Endothelial cell of umbilical vein (primary cell): ENCODE measurements at regions not wholly inside any gene's neighbourhood (a gene's known extent, or its start where the extent isn't known, plus 50 kb on each side); places are given as distances from the start of the nearest gene placed in this dataset.

Source experiments
- BruUV-seq: library from RNA; stranded (reverse); fragments of 400-500 nt; replicated peaks from 2 replicates; lab custom pipeline; 2021; lab: Mats Ljungman, UMichigan
- CTCF ChIA-PET: fragments of 300-600, 350-600 bp; sonication (Branson Sonifier 250); formaldehyde crosslinking; loops from one replicate; lab custom pipeline; 2021; ENCODE audit warnings: antibody characterized with exemption, inconsistent platforms; lab: Charles Lee
- POLR2A ChIA-PET: fragments of 300-600, 350-600 bp; sonication (Branson Sonifier 250); formaldehyde crosslinking; loops from one replicate; lab custom pipeline; 2021; ENCODE audit warnings: antibody characterized with exemption, inconsistent platforms; lab: Charles Lee
- DNase-seq: peaks from one replicate; pipeline ENCODE4 v3.0.0-alpha.2; 2011; ENCODE audit warnings: low read depth, low spot score
- FAIRE-seq: peaks from 2 replicates; lab custom pipeline; 2011; peaks lifted over from hg19 to GRCh38; lab: Jason Lieb, UNC
- H2AFZ ChIP-seq: 2 replicates; pipeline ENCODE4 v1.6.0; 2012; ENCODE audit warnings: low read depth, low read length, control low read depth, inconsistent platforms
- H3K27ac ChIP-seq: 2 replicates; pipeline ENCODE4 v1.5.1; 2011; ENCODE audit warnings: low read depth, mild to moderate bottlenecking, control low read depth, low read length, moderate library complexity; ENCODE audit not compliant: insufficient read depth
- H3K27me3 ChIP-seq, 2 experiments: 2 replicates each; pipeline versions ENCODE4 v1.6.0 to v1.6.1; 2011; ENCODE audit warnings: low read length in 2 of 2, mixed read lengths in 1 of 2; ENCODE audit not compliant: control insufficient read depth in 2 of 2, insufficient read depth in 2 of 2
- H3K36me3 ChIP-seq, 2 experiments: 2 replicates in 1 of 2; 3 replicates in 1 of 2; pipeline ENCODE4 v1.5.1; 2011; ENCODE audit warnings: low read length in 2 of 2, mild to moderate bottlenecking in 1 of 2, moderate library complexity in 1 of 2; ENCODE audit not compliant: control insufficient read depth in 2 of 2, insufficient read depth in 2 of 2; ENCODE audit errors: extremely low read depth in 1 of 2
- H3K4me1 ChIP-seq: 3 replicates; pipeline ENCODE4 v1.5.1; 2011; ENCODE audit warnings: mild to moderate bottlenecking, low read length; ENCODE audit not compliant: control insufficient read depth, insufficient read depth; ENCODE audit errors: extremely low read depth
- H3K4me2 ChIP-seq: 2 replicates; pipeline ENCODE4 v1.6.1; 2011; ENCODE audit warnings: low read length, control low read depth, mixed read lengths; ENCODE audit not compliant: insufficient read depth
- H3K4me3 ChIP-seq, 3 experiments: fragments of 200-600 bp in 1 of 3; sonication (generic), shearing (Covaris generic) in 1 of 3; replicated peaks in 1 of 3; 2 replicates each; pipeline ENCODE4 v1.5.1; 2011 to 2016; ENCODE audit warnings: control low read depth in 3 of 3, low read length in 3 of 3, mild to moderate bottlenecking in 2 of 3, inconsistent platforms in 1 of 3, low read depth in 1 of 3, moderate library complexity in 1 of 3; ENCODE audit not compliant: insufficient read depth in 1 of 3
- H3K79me2 ChIP-seq: 2 replicates; pipeline ENCODE4 v1.6.0; 2012; ENCODE audit warnings: low read length, inconsistent platforms; ENCODE audit not compliant: control insufficient read depth, insufficient read depth
- H3K9ac ChIP-seq: replicated peaks from 2 replicates; pipeline ENCODE3; 2011; ENCODE audit warnings: low read length, control low read depth; ENCODE audit not compliant: insufficient read depth; ENCODE audit errors: extremely low read depth
- H3K9me1 ChIP-seq: replicated peaks from 3 replicates; pipeline ENCODE4 v1.6.0; 2011; ENCODE audit warnings: mild to moderate bottlenecking, low read length; ENCODE audit not compliant: control insufficient read depth, insufficient read depth; ENCODE audit errors: extremely low read depth
- H3K9me3 ChIP-seq: replicated peaks from 2 replicates; pipeline ENCODE4 v1.5.1; 2012; ENCODE audit warnings: low read length, inconsistent platforms; ENCODE audit not compliant: control insufficient read depth, insufficient read depth
- H4K20me1 ChIP-seq: replicated peaks from 2 replicates; pipeline ENCODE3; 2011; ENCODE audit warnings: mild to moderate bottlenecking, low read length; ENCODE audit not compliant: control insufficient read depth, insufficient read depth; ENCODE audit errors: extremely low read depth
- EZH2 ChIP-seq: IDR thresholded peaks from 2 replicates; pipeline ENCODE4 v1.6.1; 2012; ENCODE audit warnings: borderline replicate concordance, low read depth, mild to moderate bottlenecking, moderate library complexity, low read length, inconsistent platforms; ENCODE audit not compliant: severe bottlenecking
- FOS ChIP-seq: IDR thresholded peaks from 2 replicates; pipeline ENCODE4 v1.6.1; 2011; ENCODE audit warnings: mild to moderate bottlenecking, low read length, moderate library complexity, borderline replicate concordance; ENCODE audit not compliant: insufficient read depth
- GATA2 ChIP-seq: IDR thresholded peaks from 2 replicates; pipeline ENCODE4 v1.7.0; 2011; ENCODE audit warnings: low read depth, mild to moderate bottlenecking, moderate library complexity, mixed read lengths, low read length; ENCODE audit not compliant: insufficient read length, insufficient read depth
- JUN ChIP-seq: IDR thresholded peaks from 2 replicates; pipeline ENCODE4 v1.6.1; 2011; ENCODE audit warnings: borderline replicate concordance, low read depth; ENCODE audit not compliant: insufficient read length, insufficient read depth
- MYC ChIP-seq: IDR thresholded peaks from one replicate; pipeline ENCODE4 v1.6.1; 2011; ENCODE audit warnings: mild to moderate bottlenecking, low read depth, low read length
- POLR2A ChIP-seq: IDR thresholded peaks from 2 replicates; pipeline ENCODE4 v1.6.1; 2012; ENCODE audit warnings: low read depth, mild to moderate bottlenecking, control low read depth, low read length
- POLR2AphosphoS5 ChIP-seq: IDR thresholded peaks from 2 replicates; pipeline ENCODE4 v1.6.1; 2012; ENCODE audit warnings: low read depth, mild to moderate bottlenecking, control low read depth, low read length, moderate library complexity; ENCODE audit not compliant: insufficient read depth
- dilution Hi-C: fragments of 300-500 bp; cut with MboI; formaldehyde crosslinking; loops from one replicate; pipeline ENCODE4 v1.15.0; 2019; ENCODE audit warnings: low sequenced_read_pairs; ENCODE audit not compliant: extremely low pct_ligation_motif_present
- intact Hi-C: fragments of 100-400 bp; cut with micrococcal nuclease; formaldehyde crosslinking; loops from one replicate; pipeline ENCODE4 v1.10.0; 2022
- TF ChIP-seq, protein P1 (sequence below): IDR thresholded peaks from 2 replicates; pipeline ENCODE4 v1.6.1; 2011; ENCODE audit not compliant: insufficient read depth, insufficient read length
- TF ChIP-seq, protein P2 (sequence below), 2 donors: IDR thresholded peaks; 1 replicate in 1 of 2; 2 replicates in 1 of 2; pipeline ENCODE4 v1.5.1; 2011; ENCODE audit warnings: low read length in 2 of 2, mild to moderate bottlenecking in 2 of 2, moderate library complexity in 2 of 2, control low read depth in 1 of 2, inconsistent platforms in 1 of 2, low read depth in 1 of 2; ENCODE audit not compliant: insufficient read depth in 1 of 2; ENCODE audit errors: extremely low read depth in 1 of 2

DNA sequence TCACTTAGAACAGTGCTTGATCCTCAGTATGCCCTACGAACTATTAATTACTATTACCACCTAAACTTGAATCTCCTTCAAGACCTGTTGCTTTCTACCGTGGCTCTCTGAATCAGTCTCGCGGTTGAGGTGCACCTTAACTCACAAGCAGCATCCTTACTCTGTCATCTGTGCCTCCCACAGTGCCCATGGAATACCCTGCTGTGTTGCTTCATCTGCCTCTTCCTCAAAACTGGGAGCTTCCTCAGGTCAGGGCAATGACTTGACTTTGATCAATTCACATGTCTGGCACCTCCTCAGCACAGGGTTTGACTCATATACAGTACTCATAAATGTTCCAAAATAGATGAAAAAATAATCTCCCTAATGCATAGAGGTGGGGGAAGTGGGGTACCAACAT, 305.9 kb downstream of the NUAK1 start:
- Histone ChIP-seq H3K4me1 (no peaks in the 10 kb centered on the region), H3K27ac (no peak overlapping the region), H3K36me3 (no peaks in the 10 kb centered on the region), H4K20me1 (no peaks in the 10 kb centered on the region), H2AFZ (no peak overlapping the region), H3K79me2 (no peaks in the 10 kb centered on the region), H3K9me3 (no peaks in the 10 kb centered on the region), H3K4me2 (no peak overlapping the region), H3K27me3 (peaks cover 0 to 3% of the 10 kb centered on the region in 2 experiments), H3K4me3 (no peak overlapping the region), H3K9ac (no peak overlapping the region), H3K9me1 (no peaks in the 10 kb centered on the region)
- ChIA-PET POLR2A (no interaction called here), CTCF (interaction anchor here (1.0 kb wide), 1 partner anchor 412 kb away, joined by 3 read pairs; no protein-coding TSS in a partner anchor)
- BruUV-seq, result no TSS peak
- intact Hi-C loops (no loop called here), dilution Hi-C loops (no loop called here)
- TF ChIP-seq POLR2A (no peak), MYC (no peak), GATA2 (no peak), POLR2AphosphoS5 (no peak)
- TF ChIP-seq, protein P1, sequence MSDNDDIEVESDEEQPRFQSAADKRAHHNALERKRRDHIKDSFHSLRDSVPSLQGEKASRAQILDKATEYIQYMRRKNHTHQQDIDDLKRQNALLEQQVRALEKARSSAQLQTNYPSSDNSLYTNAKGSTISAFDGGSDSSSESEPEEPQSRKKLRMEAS, result no peak
- FAIRE-seq (no peak), DNase-seq (no peak)

DNA sequence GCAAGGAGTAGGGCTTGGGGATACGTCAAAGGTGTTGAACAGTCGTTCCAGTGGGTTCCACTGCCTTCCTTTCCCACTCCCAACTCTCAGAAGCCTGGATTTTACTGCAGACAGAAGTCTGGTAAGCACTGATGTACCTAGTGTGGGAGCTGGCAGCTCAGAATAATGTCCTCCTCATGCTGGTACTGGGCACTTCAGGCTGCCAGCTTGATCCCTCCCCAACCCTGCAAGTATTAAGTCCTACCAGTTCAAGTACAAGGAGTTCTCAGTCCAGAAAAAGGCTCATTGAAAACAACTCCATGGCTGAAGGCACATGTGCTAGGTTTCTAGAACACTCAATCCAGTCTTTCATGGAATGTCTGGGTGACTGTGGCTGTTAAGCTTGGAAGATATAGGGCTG, 304.3 kb downstream of the NUAK1 start:
- Histone ChIP-seq H3K9me3 (no peaks in the 10 kb centered on the region), H3K9me1 (no peaks in the 10 kb centered on the region), H3K4me1 (no peaks in the 10 kb centered on the region), H2AFZ (no peak overlapping the region), H3K9ac (no peak overlapping the region), H3K27me3 (peaks cover 0 to 6% of the 10 kb centered on the region in 2 experiments), H3K4me3 (no peak overlapping the region), H3K36me3 (no peaks in the 10 kb centered on the region), H4K20me1 (no peaks in the 10 kb centered on the region), H3K4me2 (no peak overlapping the region), H3K27ac (no peak overlapping the region), H3K79me2 (no peaks in the 10 kb centered on the region)
- ChIA-PET CTCF (no interaction called here), POLR2A (no interaction called here)
- TF ChIP-seq EZH2 (no peak), JUN (no peak), FOS (no peak), POLR2A (no peak), POLR2AphosphoS5 (no peak), GATA2 (no peak), MYC (no peak)
- TF ChIP-seq, protein P1, result no peak
- TF ChIP-seq, protein P2, sequence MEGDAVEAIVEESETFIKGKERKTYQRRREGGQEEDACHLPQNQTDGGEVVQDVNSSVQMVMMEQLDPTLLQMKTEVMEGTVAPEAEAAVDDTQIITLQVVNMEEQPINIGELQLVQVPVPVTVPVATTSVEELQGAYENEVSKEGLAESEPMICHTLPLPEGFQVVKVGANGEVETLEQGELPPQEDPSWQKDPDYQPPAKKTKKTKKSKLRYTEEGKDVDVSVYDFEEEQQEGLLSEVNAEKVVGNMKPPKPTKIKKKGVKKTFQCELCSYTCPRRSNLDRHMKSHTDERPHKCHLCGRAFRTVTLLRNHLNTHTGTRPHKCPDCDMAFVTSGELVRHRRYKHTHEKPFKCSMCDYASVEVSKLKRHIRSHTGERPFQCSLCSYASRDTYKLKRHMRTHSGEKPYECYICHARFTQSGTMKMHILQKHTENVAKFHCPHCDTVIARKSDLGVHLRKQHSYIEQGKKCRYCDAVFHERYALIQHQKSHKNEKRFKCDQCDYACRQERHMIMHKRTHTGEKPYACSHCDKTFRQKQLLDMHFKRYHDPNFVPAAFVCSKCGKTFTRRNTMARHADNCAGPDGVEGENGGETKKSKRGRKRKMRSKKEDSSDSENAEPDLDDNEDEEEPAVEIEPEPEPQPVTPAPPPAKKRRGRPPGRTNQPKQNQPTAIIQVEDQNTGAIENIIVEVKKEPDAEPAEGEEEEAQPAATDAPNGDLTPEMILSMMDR (IDR thresholded peaks at IDR 0.05; ENCODE audit: extremely low read depth in 1 of 2, insufficient read depth in 1 of 2, low read depth in 1 of 2, low read length in 2 of 2), result no peak
- dilution Hi-C loops (no loop called here), intact Hi-C loops (no loop called here)
- DNase-seq, result no peak
- BruUV-seq, result no TSS peak
- FAIRE-seq, result no peak
